Skin of body (tissue), 1 donor: ENCODE measurements at regions not wholly inside any gene's neighbourhood (a gene's known extent, or its start where the extent isn't known, plus 50 kb on each side); places are given as distances from the start of the nearest gene placed in this dataset.

ENCODE experiments used
- DNase-seq: peaks from one replicate; lab custom pipeline; 2025; lab: John Stamatoyannopoulos, UW

GRCh38 chr7:68456469-68456868 is 1141.8 kb upstream of the AUTS2 start:
- no peak for DNase-seq

GRCh38 chr7:68457481-68457880 is 1140.8 kb upstream of the AUTS2 start:
- DNase-seq: no peak

DNA sequence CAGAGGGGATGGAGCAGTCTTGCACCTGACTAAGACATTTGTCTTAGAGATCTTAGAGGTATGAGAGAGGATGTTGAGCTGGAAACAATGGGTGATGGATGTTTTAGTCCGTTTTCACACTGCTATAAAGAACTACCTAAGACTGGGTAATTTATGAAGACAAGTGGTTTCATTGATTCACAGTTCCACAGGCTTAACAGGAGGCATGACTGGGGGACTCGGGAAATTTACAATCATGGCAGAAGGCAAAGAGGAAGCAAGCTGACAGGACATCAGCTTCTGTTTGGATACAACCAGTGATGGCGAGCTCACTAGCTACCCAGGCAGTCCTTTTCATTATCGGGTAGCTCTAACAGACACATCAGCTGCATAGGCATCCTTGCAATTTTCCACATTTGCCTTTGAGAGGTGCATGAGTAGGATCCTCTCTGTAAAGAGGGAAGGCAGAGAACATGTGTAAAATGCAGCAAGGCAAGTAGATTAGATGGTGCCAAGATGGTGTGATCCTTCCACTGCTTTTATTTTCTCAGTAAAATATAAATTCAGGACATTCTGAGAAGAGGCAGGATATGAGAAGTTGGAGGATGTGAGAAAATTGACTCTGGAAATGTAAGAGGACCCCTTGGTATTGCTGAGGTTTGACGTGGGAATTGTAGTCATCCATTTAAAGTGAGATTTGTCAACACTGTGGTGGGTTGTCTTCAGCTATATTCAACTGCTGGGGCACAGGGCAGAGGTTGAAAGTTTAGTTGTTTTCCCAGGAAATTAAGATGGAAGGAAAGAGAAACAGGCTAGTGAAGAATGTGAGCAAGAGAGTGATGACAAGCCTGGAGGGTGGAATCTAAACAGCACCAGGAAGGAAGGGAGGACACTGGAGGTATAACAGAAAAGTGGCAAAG is 1140.0 kb upstream of the AUTS2 start:
- DNase-seq: no peak

DNA sequence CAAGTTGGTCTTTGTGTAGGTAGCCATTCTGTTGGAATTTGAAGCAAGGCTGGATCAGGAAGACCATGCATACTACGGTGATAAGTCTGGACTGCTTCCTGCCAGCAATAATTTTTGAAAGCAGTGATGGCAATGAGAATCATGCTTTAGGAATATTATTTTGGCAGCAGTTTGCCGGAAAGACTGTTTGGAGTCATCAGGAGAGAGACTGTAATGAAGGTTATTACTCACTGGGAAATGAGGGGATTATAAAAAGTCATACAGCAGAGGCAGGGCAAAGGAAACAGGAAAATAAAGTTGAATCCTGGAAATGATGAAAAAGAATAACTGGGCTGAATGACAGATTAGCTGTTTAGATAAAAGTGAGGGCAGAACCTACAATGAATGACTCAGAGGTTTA is 1136.8 kb upstream of the AUTS2 start:
- DNase-seq: no peak

DNA sequence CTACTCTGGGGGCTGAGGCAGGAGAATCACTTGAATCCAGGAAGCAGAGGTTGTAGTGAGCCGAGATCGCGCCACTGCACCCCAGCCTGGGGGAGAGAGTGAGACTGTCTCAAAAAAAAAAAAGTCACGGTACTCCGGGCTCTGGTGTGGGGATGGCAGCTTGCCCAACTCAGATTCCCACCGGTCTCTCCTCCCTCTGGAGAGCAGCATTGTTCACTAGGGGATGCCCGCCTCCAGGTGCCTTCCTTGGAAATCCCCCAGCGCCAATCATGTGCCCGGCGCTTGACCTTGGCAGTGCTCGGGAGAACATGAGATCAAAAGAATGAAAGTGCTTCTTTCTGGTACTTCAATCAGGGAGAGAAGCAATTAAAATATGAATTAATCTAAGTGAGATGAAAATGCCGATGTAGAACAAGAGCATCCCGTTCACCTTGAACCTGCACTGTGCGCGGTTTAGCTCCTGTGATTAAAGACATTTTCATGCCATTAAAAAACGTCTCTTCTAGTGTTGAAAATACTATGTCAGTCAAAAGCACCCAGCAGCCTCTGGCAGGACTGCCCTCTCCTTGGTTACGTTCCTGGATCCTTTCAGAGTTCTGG is 1127.3 kb upstream of the AUTS2 start:
- DNase-seq: no peak

GRCh38 chr7:68472688-68473087 is 1125.6 kb upstream of the AUTS2 start:
- DNase-seq: no peak

DNA sequence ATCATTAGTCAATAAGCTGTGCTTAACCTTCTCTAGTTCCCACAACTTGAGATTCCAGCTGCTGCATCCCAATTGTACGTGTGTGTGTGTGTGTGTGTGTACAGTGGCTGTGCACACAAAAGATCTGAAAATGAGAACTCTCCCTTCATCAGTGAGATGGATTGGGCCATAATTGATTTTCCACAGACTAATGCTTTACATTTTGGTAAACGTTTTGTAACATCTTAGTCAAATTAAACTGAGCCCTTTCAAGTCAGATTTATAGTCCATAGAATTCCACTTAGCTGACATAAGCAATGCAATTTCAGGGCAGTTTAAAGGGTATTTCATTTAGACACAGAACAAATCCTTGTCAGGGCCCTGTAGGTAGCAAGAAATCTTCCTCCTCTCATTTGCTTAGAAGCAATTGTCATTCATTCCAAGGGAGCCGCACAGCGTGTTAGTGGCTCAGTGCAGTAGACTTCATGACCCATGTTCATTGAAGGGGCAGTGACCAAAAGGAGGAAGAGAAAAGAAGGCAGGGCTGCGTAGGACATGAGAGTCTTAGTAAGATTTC is 1123.5 kb upstream of the AUTS2 start:
- no peak for DNase-seq

- no peak for DNase-seq
Observed at GRCh38 chr7:68476966-68477365, 1121.3 kb upstream of the AUTS2 start.

GRCh38 chr7:68478326-68478725 is 1119.9 kb upstream of the AUTS2 start:
- DNase-seq: no peak

DNA sequence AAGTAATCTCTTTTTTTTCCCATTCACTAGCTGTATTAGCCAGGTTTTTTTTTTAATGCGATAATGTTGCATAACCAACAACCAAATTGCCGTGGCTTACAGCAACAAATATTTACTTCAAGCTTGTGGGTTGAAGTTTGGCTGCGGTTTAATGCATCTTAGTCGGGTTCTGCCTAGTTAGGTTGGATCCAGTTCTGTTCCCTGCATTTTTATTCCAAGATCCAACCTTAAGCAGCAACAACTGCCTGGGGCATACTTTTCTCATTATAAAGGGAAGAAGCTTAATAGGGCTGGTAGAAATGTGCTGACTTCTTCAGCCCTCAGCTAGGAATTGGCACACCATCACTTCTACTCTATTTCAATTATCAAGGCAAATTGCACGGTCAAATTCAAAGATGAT is 1115.5 kb upstream of the AUTS2 start:
- no peak for DNase-seq

DNA sequence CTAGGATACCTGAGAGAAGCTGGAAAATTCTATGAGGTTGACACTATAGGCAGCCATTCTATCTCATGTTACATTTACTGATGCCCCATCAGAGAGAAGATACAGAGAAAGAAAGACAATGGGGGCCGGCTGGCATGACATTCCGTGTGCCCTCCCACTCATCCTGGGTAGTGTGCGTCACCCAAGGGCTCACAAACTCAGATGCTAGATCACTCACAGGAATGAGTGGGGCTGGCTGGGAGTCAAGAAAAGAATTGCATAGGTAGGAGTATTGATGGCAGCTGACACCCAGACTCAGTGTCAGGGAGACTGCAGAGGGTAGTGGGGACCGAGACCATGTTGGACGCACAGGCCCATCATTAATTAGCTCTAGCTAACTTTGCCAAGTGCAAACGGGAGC is 1113.5 kb upstream of the AUTS2 start:
- DNase-seq: no peak

GRCh38 chr7:68485253-68485917 is 1112.9 kb upstream of the AUTS2 start:
- no peak for DNase-seq

DNA sequence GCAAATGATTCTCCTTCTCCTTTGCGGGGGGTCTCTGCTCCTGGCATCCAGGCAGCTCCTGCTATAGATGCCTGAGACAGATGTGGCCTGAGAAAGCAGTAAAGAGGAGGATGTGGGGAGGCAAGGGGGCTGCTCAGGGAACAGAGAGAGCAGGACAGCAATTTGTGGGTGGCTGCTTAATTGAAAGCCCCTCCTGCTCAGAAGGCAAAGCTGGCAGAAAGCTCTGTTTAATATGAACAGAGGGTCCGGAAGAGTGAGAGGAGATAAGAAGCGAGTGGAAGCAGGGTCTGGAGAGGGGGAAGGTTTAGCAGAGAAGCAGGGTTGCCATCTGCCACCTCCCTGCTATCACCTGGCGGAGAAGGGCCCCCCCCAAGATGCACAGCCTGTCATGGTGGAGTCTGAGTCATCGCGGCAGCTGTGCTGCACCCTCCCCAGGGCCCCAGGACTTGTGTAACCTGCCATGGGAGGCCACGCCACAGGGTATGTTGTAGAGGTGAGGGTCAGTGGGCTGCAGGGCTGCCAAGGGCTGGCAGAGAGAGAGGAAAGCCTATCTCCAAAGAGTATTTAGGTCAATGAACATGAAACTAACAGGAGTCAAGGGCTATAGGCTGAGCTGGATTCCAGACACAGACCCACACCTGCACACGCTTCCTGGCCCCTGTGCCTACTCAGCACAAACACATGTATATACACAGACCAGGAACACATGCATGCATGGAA is 1109.8 kb upstream of the AUTS2 start:
- no peak for DNase-seq

DNA sequence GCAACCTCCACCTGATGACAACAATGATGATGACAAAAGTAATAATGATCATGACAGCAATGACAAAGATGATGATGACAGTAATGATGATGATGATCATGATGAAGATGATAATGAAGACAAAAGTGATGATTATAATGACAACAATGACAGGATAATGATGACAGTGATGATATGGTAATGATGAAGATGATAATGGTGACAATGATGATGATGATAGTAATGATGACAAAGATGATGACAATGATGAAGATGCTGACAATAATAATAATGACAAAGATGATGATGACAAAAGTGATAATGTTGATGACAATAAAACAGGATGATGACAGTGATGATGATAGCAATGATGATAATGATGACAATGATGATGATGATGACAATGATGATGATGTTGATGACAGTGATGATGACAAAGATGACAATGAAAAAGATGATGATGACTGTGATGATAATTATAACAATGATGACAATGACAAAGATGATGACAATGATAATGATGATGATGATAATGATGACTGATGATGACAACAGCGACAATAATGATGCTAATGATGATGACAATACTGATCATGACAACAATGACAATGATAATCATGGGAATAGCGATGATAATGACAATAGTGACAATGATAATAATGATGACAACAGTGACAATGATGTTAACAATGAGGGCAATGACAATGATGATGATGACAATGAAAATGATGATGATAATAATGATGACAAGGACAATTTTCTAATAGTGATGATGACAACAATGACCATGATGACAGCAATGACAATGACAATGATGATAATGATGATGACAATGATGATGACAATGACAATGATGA is 1106.5 kb upstream of the AUTS2 start:
- DNase-seq: no peak

DNA sequence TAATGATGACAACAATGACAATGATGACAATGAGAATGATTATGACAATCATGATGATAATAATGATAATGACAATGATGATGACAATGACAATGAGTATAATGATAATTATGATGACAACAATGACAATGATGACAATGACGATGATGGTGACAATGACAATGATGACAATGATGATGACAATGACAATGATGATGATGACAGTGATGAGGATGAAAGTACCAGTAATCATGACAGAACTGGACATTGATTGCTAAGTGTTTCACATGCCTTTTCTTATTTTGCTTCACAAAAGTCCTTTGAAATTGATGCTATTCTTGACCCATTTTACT is 1106.0 kb upstream of the AUTS2 start:
- no peak for DNase-seq

DNA sequence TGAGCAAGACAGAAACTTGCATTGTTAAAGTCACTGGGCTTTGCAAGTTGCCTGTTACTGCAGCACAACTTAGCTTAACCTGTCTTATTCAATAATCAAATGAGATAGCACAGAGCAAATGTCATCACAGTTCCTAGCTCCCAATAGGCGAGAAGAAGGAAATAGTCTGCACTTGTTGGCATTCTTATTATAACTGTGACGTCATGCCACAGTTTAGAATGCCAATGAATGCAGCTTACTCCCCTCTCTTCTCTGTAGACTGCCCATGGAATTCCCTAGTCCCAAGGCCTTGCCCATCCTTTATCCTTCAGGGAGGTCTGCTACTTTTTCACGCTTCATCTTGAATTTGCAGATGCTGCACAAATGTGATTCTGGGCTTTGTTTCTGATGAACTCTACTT is 1094.9 kb upstream of the AUTS2 start:
- DNase-seq: no peak

GRCh38 chr7:68504716-68505115 is 1093.6 kb upstream of the AUTS2 start:
- DNase-seq: peak; percentile 26

- DNase-seq: no peak
Observed at GRCh38 chr7:68505721-68506120, 1092.6 kb upstream of the AUTS2 start.

GRCh38 chr7:68507668-68508067 is 1090.6 kb upstream of the AUTS2 start:
- no peak for DNase-seq

GRCh38 chr7:68509054-68509453 is 1089.2 kb upstream of the AUTS2 start:
- no peak for DNase-seq

- DNase-seq: no peak
Observed at GRCh38 chr7:68509603-68510002, 1088.7 kb upstream of the AUTS2 start.
